ENCODE measurements at regions not wholly inside any gene's neighbourhood (a gene's known extent, or its start where the extent isn't known, plus 50 kb on each side); places are given as distances from the start of the nearest gene placed in this dataset.

DNA sequence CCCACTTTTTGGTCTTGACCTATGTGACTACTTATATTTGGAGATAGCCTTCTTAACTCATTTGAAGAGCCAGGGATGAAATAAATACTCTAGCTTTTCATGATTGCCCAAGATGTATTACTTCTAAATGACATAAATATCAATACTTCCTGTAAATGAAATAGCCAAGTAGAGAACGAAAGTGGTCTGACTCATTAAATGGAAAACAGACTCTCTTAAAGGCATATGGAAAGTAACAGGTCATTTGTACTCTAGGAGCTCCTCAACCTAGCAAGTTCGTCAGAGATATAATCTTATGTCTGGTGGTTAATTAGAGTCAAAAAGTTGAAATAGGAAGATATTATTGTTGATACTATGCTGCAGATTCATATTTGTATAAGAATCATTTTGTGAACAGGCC is 1105.4 kb downstream of the TUSC7 start:
- FAIRE-seq (no peak), DNase-seq (no peak)
- Histone ChIP-seq H3K9me3 (ENCODE audit: control insufficient read depth in 2 of 3, insufficient read depth in 1 of 3, low read length in 3 of 3) (no peaks in the 10 kb centered on the region), H3K4me3 (ENCODE audit: low read length in 3 of 3) (no peak overlapping the region), H3K27me3 (ENCODE audit: control insufficient read depth, insufficient read depth, low read length) (no peaks in the 10 kb centered on the region), H3K36me3 (ENCODE audit: control insufficient read depth in 2 of 3, insufficient read depth in 3 of 3, low read length in 3 of 3) (no peaks in the 10 kb centered on the region), H3K4me1 (ENCODE audit: control insufficient read depth in 2 of 3, insufficient read depth in 2 of 3, low read depth in 1 of 3, low read length in 3 of 3) (no peaks in the 10 kb centered on the region), H3K9ac (ENCODE audit: low read length in 3 of 3) (no peak overlapping the region), H3K27ac (ENCODE audit: low read depth in 2 of 2, low read length in 2 of 2) (no peak overlapping the region)
- TF ChIP-seq, protein P1, sequence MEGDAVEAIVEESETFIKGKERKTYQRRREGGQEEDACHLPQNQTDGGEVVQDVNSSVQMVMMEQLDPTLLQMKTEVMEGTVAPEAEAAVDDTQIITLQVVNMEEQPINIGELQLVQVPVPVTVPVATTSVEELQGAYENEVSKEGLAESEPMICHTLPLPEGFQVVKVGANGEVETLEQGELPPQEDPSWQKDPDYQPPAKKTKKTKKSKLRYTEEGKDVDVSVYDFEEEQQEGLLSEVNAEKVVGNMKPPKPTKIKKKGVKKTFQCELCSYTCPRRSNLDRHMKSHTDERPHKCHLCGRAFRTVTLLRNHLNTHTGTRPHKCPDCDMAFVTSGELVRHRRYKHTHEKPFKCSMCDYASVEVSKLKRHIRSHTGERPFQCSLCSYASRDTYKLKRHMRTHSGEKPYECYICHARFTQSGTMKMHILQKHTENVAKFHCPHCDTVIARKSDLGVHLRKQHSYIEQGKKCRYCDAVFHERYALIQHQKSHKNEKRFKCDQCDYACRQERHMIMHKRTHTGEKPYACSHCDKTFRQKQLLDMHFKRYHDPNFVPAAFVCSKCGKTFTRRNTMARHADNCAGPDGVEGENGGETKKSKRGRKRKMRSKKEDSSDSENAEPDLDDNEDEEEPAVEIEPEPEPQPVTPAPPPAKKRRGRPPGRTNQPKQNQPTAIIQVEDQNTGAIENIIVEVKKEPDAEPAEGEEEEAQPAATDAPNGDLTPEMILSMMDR (IDR thresholded peaks at IDR 0.05; ENCODE audit: borderline replicate concordance, extremely low read depth, insufficient read depth) = no peak
- intact Hi-C loops (cut with DNase I) = no loop called here

DNA sequence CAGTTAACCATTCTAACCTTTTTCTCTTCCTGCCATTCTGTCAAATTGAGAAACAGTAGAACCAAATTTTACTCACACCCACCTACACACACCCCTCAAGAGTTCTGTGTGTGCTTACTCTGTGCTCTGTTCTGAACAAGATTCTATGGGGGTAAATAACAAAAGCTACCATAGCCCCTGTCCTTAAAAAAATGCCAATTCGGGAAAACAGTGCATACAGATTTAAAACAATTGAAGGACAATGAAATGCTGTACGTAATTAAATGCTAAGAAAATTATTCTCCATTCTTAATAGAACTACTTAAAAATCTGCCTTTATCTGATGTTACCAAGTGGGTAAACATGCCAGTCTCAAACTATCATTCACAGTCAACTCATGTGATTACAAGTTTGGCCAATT is 1107.5 kb downstream of the TUSC7 start:
- Histone ChIP-seq H3K36me3 (ENCODE audit: control insufficient read depth in 2 of 3, insufficient read depth in 3 of 3, low read length in 3 of 3) (no peaks in the 10 kb centered on the region), H3K4me3 (ENCODE audit: low read length in 3 of 3) (no peak overlapping the region), H3K9ac (ENCODE audit: low read length in 3 of 3) (no peak overlapping the region), H3K27me3 (ENCODE audit: control insufficient read depth, insufficient read depth, low read length) (no peaks in the 10 kb centered on the region), H3K4me1 (ENCODE audit: control insufficient read depth in 2 of 3, insufficient read depth in 2 of 3, low read depth in 1 of 3, low read length in 3 of 3) (no peaks in the 10 kb centered on the region), H3K9me3 (ENCODE audit: control insufficient read depth in 2 of 3, insufficient read depth in 1 of 3, low read length in 3 of 3) (no peaks in the 10 kb centered on the region), H3K27ac (ENCODE audit: low read depth in 2 of 2, low read length in 2 of 2) (no peak overlapping the region)
- DNase-seq (no peak), FAIRE-seq (no peak)
- TF ChIP-seq, protein P1 (IDR thresholded peaks at IDR 0.05; ENCODE audit: borderline replicate concordance, extremely low read depth, insufficient read depth) = no peak
- intact Hi-C loops (cut with DNase I) = no loop called here

DNA sequence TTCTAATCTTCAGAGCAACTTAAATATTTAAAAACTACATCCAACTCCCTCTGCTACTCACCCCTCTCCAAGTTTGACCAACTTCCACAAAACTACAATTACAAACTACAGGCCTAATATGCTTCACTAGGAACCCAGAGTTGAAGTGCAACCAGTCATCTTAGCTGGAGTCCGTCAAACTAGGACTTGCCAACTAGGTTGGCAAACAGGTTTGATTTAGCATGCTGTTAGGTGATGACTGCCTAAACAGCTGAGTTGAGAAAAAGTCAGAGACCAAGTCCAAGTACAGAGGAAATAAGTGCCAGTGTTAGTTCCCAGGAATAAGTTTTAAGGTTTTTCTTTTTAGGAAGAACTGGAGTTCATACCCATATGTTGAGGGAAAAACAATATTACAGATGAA is 1109.0 kb downstream of the TUSC7 start:
- TF ChIP-seq, protein P1 (IDR thresholded peaks at IDR 0.05; ENCODE audit: borderline replicate concordance, extremely low read depth, insufficient read depth) = no peak
- FAIRE-seq (no peak), DNase-seq (no peak)
- no peaks in the 10 kb centered on the region for H3K36me3 ChIP-seq (ENCODE audit: control insufficient read depth in 2 of 3, insufficient read depth in 3 of 3, low read length in 3 of 3)
- H3K4me1 ChIP-seq (ENCODE audit: control insufficient read depth in 2 of 3, insufficient read depth in 2 of 3, low read depth in 1 of 3, low read length in 3 of 3) = no peaks in the 10 kb centered on the region
- no peak overlapping the region for H3K4me3 ChIP-seq (ENCODE audit: low read length in 3 of 3)
- H3K27me3 ChIP-seq (ENCODE audit: control insufficient read depth, insufficient read depth, low read length) = no peaks in the 10 kb centered on the region
- no peak overlapping the region for H3K27ac ChIP-seq (ENCODE audit: low read depth in 2 of 2, low read length in 2 of 2)
- no peaks in the 10 kb centered on the region for H3K9me3 ChIP-seq (ENCODE audit: control insufficient read depth in 2 of 3, insufficient read depth in 1 of 3, low read length in 3 of 3)
- no peak overlapping the region for H3K9ac ChIP-seq (ENCODE audit: low read length in 3 of 3)
- intact Hi-C loops (cut with DNase I) = no loop called here

DNA sequence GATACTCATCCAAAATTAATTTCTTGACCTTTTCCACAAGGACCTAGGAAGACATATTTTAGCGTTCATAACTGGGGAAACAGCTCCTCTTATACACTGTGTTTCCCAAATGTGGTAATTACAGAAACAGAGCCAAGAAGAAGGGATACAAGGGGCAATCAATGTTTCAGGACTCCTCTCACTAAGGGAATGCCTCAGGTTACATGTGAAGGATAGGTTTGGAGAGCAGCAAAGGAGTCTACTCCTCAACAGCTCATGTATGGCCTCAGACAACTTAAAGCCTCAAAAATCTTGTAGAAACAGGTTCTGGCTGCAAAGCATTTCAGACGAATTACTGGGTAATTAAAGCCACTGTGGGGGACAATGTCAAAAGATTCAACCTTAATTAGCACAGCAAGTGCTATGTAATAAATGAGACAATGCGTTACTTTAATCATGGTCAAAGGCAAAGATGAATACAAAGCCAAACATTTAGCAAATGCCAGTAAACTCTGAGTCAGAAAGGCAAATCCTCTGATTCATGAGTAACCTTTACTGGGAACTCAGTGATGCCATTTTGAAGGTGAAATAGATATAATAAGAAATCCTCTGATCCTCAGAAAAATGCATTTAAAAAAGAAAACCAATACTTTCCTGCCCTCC is 1111.2 kb downstream of the TUSC7 start:
- intact Hi-C loops (cut with DNase I) = no loop called here
- no peaks in the 10 kb centered on the region for H3K9me3 ChIP-seq (ENCODE audit: control insufficient read depth in 2 of 3, insufficient read depth in 1 of 3, low read length in 3 of 3)
- TF ChIP-seq, protein P1 (IDR thresholded peaks at IDR 0.05; ENCODE audit: borderline replicate concordance, extremely low read depth, insufficient read depth) = no peak
- FAIRE-seq = no peak
- no peak for DNase-seq
- H3K27me3 ChIP-seq (ENCODE audit: control insufficient read depth, insufficient read depth, low read length) = no peaks in the 10 kb centered on the region
- no peaks in the 10 kb centered on the region for H3K4me1 ChIP-seq (ENCODE audit: control insufficient read depth in 2 of 3, insufficient read depth in 2 of 3, low read depth in 1 of 3, low read length in 3 of 3)
- no peaks in the 10 kb centered on the region for H3K36me3 ChIP-seq (ENCODE audit: control insufficient read depth in 2 of 3, insufficient read depth in 3 of 3, low read length in 3 of 3)
- no peak overlapping the region for H3K4me3 ChIP-seq (ENCODE audit: low read length in 3 of 3)
- H3K27ac ChIP-seq (ENCODE audit: low read depth in 2 of 2, low read length in 2 of 2) = no peak overlapping the region
- no peak overlapping the region for H3K9ac ChIP-seq (ENCODE audit: low read length in 3 of 3)

Measured in kidney (tissue), 13 donors.